HL-60 (cell line): ENCODE measurements at regions not wholly inside any gene's neighbourhood (a gene's known extent, or its start where the extent isn't known, plus 50 kb on each side); places are given as distances from the start of the nearest gene placed in this dataset.

Experiments
- DNase-seq, 2 experiments: peaks; one replicate each; pipeline ENCODE4 v3.0.0-alpha.2; 2010 to 2020; ENCODE audit warnings: low read depth in 1 of 2, low spot score in 1 of 2
- H3K27ac ChIP-seq: fragments of 250-450 bp; sonication (Bioruptor Pico); replicated peaks from 2 replicates; pipeline ENCODE4 v1.5.1; 2020; ENCODE audit warnings: mild to moderate bottlenecking, moderate library complexity
- H3K27me3 ChIP-seq: fragments of 250-450 bp; sonication (Bioruptor Pico); 2 replicates; pipeline ENCODE4 v1.5.1; 2021; ENCODE audit warnings: mild to moderate bottlenecking, moderate library complexity; ENCODE audit not compliant: insufficient read depth, poor library complexity, severe bottlenecking
- H3K4me3 ChIP-seq: replicated peaks from 2 replicates; pipeline ENCODE4 v1.5.1; 2011; ENCODE audit warnings: mild to moderate bottlenecking, control low read depth, low read length; ENCODE audit not compliant: insufficient read depth
- CTCF ChIP-seq: IDR thresholded peaks from one replicate; pipeline ENCODE4 v1.5.1; 2011; ENCODE audit warnings: low read length, control low read depth, inconsistent platforms; ENCODE audit not compliant: insufficient read depth
- GABPA ChIP-seq: IDR thresholded peaks from 2 replicates; pipeline ENCODE4 v1.6.1; 2012; ENCODE audit warnings: low read depth
- POLR2AphosphoS5 ChIP-seq: IDR thresholded peaks from 2 replicates; pipeline ENCODE4 v1.6.1; 2012; ENCODE audit warnings: low read depth
- SPI1 ChIP-seq: IDR thresholded peaks from 2 replicates; pipeline ENCODE4 v1.6.1; 2012; ENCODE audit warnings: low read depth, mild to moderate bottlenecking, borderline replicate concordance
- TF ChIP-seq, protein P1 (sequence below): IDR thresholded peaks from 2 replicates; pipeline ENCODE4 v1.6.1; 2012; ENCODE audit warnings: low read depth; ENCODE audit not compliant: insufficient replicate concordance

DNA sequence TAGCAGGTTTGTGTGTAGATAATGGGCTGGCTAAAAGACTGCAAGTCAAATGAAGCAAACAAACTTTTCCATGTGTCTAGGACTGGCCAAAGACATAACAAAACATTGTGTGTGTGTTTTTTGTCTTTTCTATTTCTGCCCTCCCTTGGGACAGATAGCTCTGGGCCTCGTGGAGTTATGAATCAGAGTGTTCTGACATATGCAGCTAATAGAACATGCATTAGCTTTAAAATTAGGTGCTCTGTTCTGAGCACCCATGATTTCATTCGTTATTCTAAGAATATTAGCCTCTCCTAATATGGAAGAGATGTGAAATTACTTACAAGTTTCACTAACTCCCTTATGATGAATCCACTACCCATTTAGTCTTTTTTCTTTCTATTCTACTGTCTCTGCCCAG, 367.3 kb upstream of the PAPPA start:
- Histone ChIP-seq H3K4me3 (no peak overlapping the region), H3K27ac (no peak overlapping the region), H3K27me3 (no peaks in the 10 kb centered on the region)
- TF ChIP-seq POLR2AphosphoS5 = no peak
- TF ChIP-seq CTCF = no peak
- no peak for TF ChIP-seq SPI1
- TF ChIP-seq, protein P1, sequence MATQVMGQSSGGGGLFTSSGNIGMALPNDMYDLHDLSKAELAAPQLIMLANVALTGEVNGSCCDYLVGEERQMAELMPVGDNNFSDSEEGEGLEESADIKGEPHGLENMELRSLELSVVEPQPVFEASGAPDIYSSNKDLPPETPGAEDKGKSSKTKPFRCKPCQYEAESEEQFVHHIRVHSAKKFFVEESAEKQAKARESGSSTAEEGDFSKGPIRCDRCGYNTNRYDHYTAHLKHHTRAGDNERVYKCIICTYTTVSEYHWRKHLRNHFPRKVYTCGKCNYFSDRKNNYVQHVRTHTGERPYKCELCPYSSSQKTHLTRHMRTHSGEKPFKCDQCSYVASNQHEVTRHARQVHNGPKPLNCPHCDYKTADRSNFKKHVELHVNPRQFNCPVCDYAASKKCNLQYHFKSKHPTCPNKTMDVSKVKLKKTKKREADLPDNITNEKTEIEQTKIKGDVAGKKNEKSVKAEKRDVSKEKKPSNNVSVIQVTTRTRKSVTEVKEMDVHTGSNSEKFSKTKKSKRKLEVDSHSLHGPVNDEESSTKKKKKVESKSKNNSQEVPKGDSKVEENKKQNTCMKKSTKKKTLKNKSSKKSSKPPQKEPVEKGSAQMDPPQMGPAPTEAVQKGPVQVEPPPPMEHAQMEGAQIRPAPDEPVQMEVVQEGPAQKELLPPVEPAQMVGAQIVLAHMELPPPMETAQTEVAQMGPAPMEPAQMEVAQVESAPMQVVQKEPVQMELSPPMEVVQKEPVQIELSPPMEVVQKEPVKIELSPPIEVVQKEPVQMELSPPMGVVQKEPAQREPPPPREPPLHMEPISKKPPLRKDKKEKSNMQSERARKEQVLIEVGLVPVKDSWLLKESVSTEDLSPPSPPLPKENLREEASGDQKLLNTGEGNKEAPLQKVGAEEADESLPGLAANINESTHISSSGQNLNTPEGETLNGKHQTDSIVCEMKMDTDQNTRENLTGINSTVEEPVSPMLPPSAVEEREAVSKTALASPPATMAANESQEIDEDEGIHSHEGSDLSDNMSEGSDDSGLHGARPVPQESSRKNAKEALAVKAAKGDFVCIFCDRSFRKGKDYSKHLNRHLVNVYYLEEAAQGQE = no peak
- TF ChIP-seq GABPA = no peak
- DNase-seq = no peak

- no peak overlapping the region for H3K4me3 ChIP-seq
- no peak overlapping the region for H3K27ac ChIP-seq
- no peak for DNase-seq
- no peak for TF ChIP-seq GABPA
- no peak for TF ChIP-seq POLR2AphosphoS5
- TF ChIP-seq CTCF = no peak
- TF ChIP-seq, protein P1 = no peak
- no peak for TF ChIP-seq SPI1
- no peaks in the 10 kb centered on the region for H3K27me3 ChIP-seq
Measured at GRCh38 chr9:115790520-115790919, 363.1 kb upstream of the PAPPA start.

- no peak for DNase-seq
- no peaks in the 10 kb centered on the region for H3K27me3 ChIP-seq
- H3K27ac ChIP-seq = no peak overlapping the region
- TF ChIP-seq, protein P1 = no peak
- TF ChIP-seq GABPA (no peak), CTCF (no peak), SPI1 (no peak), POLR2AphosphoS5 (no peak)
- no peak overlapping the region for H3K4me3 ChIP-seq
Measured at GRCh38 chr9:115794921-115795475, 358.6 kb upstream of the PAPPA start.
